ENCODE measurements at regions not wholly inside any gene's neighbourhood (a gene's known extent, or its start where the extent isn't known, plus 50 kb on each side); places are given as distances from the start of the nearest gene placed in this dataset.

GRCh38 chr6:147621263-147621662 lies 112.8 kb downstream of the SAMD5 start:
- TF ChIP-seq CTCF (IDR thresholded peaks at IDR 0.05; ENCODE audit: insufficient read depth, low read depth, low read length) = no peak
- no peak overlapping the region for H3K4me3 ChIP-seq (ENCODE audit: low read depth, low read length)
- peak; percentile 4 for DNase-seq (ENCODE audit: low read depth)

GRCh38 chr6:147621961-147622360 lies 113.5 kb downstream of the SAMD5 start:
- H3K4me3 ChIP-seq (ENCODE audit: low read depth, low read length) = no peak overlapping the region
- DNase-seq (ENCODE audit: low read depth) = no peak
- no peak for TF ChIP-seq CTCF (IDR thresholded peaks at IDR 0.05; ENCODE audit: insufficient read depth, low read depth, low read length)

GRCh38 chr6:147624946-147625515 lies 116.5 kb downstream of the SAMD5 start:
- no peak for DNase-seq (ENCODE audit: low read depth)
- no peak overlapping the region for H3K4me3 ChIP-seq (ENCODE audit: low read depth, low read length)

GRCh38 chr6:147625946-147626345 lies 117.5 kb downstream of the SAMD5 start:
- DNase-seq (ENCODE audit: low read depth) = no peak
- TF ChIP-seq CTCF (IDR thresholded peaks at IDR 0.05; ENCODE audit: insufficient read depth, low read depth, low read length) = no peak
- no peak overlapping the region for H3K4me3 ChIP-seq (ENCODE audit: low read depth, low read length)

More at GRCh38 chr6:147624946-147625515, 116.5 kb downstream of the SAMD5 start:
- no peak for TF ChIP-seq CTCF (IDR thresholded peaks at IDR 0.05; ENCODE audit: insufficient read depth, low read depth, low read length)

GRCh38 chr6:147627411-147627810 lies 118.9 kb downstream of the SAMD5 start:
- no peak overlapping the region for H3K4me3 ChIP-seq (ENCODE audit: low read depth, low read length)
- DNase-seq (ENCODE audit: low read depth) = no peak
- no peak for TF ChIP-seq CTCF (IDR thresholded peaks at IDR 0.05; ENCODE audit: insufficient read depth, low read depth, low read length)

GRCh38 chr6:147633191-147633590 lies 124.7 kb downstream of the SAMD5 start:
- no peak for DNase-seq (ENCODE audit: low read depth)
- TF ChIP-seq CTCF (IDR thresholded peaks at IDR 0.05; ENCODE audit: insufficient read depth, low read depth, low read length) = no peak
- no peak overlapping the region for H3K4me3 ChIP-seq (ENCODE audit: low read depth, low read length)

- no peak for DNase-seq (ENCODE audit: low read depth)
- no peak for TF ChIP-seq CTCF (IDR thresholded peaks at IDR 0.05; ENCODE audit: insufficient read depth, low read depth, low read length)
- no peak overlapping the region for H3K4me3 ChIP-seq (ENCODE audit: low read depth, low read length)
These were observed 129.2 kb downstream of the SAMD5 start for GRCh38 chr6:147637620-147638195.
